IPS-18c (cell line): ENCODE measurements at regions not wholly inside any gene's neighbourhood (a gene's known extent, or its start where the extent isn't known, plus 50 kb on each side); places are given as distances from the start of the nearest gene placed in this dataset.

ENCODE experiments used
- H3K4me3 ChIP-seq: 2 replicates; pipeline ENCODE4 v1.7.0; 2013; ENCODE audit warnings: low read depth, mild to moderate bottlenecking, low read length, moderate library complexity; ENCODE audit not compliant: insufficient read depth
- H3K9me3 ChIP-seq: one replicate; pipeline ENCODE4 v1.6.1; 2013; ENCODE audit warnings: mild to moderate bottlenecking, low read length, moderate library complexity; ENCODE audit not compliant: control insufficient read depth, insufficient read depth

GRCh38 chr3:64351713-64352638 is 126.7 kb upstream of the PRICKLE2 start:
- Histone ChIP-seq H3K4me3 (peak overlapping the region; percentile 10; the same call in 1 of the 2 replicates), H3K9me3 (no peaks in the 10 kb centered on the region)

DNA sequence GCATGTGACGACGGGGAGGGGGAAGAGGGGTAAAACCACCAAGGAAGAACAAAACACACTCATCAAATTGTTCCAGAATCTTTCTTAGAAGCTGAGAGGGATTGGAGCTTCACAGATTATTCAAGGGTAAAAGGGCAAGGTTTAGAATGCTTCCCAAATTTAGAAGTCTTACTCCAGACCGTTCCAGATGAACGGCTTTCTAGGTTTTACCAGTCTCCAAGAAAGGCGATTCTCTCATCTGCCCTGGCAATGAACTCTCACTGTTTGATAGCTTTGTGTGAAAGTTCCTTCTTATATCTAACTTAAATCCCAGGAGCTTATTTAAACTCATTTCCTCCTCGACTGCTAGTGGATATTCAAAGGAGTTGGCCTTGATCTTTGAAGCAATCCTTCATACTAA is 124.3 kb upstream of the PRICKLE2 start:
- no peak overlapping the region for H3K4me3 ChIP-seq
- H3K9me3 ChIP-seq: no peaks in the 10 kb centered on the region

DNA sequence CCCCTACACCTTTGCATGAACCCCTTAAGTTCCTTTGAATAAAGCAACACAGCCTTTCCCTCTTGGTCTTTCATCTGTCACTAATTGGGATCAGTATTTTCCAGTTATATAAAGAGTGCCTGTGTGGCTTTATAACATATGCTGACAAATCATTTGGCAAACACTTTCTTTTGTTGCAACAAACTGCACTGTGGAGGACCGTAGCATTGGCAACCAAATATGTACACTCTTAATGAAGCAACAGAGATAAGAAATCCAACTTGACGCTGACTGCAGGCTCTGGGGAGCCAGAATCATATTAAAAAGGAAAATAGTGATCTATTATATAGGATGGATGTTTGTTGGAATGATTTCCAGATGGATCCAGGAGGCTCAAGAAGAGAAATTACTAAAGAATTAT is 120.1 kb upstream of the PRICKLE2 start:
- H3K4me3 ChIP-seq: no peak overlapping the region
- no peaks in the 10 kb centered on the region for H3K9me3 ChIP-seq

DNA sequence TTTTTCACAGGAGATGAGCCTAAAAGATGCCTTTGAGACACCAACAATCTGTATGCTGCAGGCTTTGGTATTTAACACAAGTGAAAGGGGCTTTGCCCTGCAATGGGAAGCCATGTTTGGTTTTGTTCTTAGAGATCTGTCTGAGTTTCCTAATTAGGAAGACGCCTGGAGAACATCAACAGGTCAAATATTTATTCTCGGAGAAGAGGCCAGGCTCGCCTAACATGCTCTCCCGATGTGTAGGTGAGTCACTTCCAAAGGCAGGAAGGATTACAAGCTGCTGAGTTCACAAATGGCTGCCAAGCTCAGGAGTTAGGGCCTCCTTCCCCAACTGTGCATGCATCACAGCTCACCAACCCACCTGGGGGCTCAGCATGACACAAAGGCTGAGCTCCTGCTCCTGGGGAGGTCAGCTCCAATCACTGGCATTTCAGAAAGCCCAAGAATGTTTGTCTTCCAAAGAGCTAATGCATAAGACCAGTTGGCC is 119.5 kb upstream of the PRICKLE2 start:
- no peak overlapping the region for H3K4me3 ChIP-seq
- H3K9me3 ChIP-seq: no peaks in the 10 kb centered on the region

GRCh38 chr3:64343689-64344430 is 118.6 kb upstream of the PRICKLE2 start:
- H3K4me3 ChIP-seq: no peak overlapping the region
- H3K9me3 ChIP-seq: no peaks in the 10 kb centered on the region

GRCh38 chr3:64342940-64343688 is 117.8 kb upstream of the PRICKLE2 start:
- Histone ChIP-seq H3K9me3 (no peaks in the 10 kb centered on the region), H3K4me3 (no peak overlapping the region)

GRCh38 chr3:64341296-64341695 is 116.0 kb upstream of the PRICKLE2 start:
- Histone ChIP-seq H3K9me3 (no peaks in the 10 kb centered on the region), H3K4me3 (no peak overlapping the region)

GRCh38 chr3:64340641-64341101 is 115.4 kb upstream of the PRICKLE2 start:
- Histone ChIP-seq H3K9me3 (no peaks in the 10 kb centered on the region), H3K4me3 (no peak overlapping the region)

- Histone ChIP-seq H3K4me3 (no peak overlapping the region), H3K9me3 (no peaks in the 10 kb centered on the region)
Observed at GRCh38 chr3:64336488-64336887, 111.2 kb upstream of the PRICKLE2 start.

DNA sequence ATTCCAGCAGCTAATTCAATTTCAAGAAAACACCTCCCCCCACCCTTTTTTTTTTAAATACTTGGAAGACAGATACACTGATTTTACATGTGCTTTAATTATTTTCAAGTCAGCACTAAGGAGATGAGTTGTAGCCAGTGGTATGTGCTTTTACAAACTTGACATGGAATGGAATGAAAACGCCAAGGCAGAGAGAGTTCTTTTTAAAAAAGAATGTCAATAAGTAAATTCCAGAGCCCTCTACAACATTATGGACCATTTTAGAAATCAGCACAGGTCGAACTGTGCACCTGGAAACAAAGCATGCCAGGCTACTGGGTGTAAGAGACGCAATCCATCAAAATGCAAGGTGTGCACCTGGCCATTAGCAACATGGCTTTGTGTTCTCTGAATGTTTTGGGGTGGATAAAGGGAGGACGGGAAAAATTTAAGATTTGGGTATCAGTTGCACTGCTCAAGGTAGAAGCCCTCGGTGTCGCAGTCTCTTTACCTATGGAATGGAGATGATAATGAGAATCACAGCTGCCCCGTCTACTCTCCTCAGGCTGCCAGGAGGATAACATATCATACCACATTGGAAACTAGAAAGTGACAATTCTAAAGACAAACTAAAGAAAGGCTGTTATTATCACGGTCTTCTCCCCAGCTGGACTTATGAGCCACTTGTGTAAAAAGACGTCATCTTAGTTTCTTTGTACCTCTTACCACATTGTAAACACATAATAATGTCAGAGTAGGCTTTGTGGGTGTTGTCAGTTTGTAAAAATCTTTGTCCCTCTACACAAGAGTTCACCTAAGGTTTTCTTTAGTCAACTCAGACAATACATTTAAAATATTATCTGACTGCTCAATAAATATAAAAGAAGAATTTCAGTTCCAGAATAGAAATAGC is 107.4 kb upstream of the PRICKLE2 start:
- Histone ChIP-seq H3K4me3 (no peak overlapping the region), H3K9me3 (no peaks in the 10 kb centered on the region)

DNA sequence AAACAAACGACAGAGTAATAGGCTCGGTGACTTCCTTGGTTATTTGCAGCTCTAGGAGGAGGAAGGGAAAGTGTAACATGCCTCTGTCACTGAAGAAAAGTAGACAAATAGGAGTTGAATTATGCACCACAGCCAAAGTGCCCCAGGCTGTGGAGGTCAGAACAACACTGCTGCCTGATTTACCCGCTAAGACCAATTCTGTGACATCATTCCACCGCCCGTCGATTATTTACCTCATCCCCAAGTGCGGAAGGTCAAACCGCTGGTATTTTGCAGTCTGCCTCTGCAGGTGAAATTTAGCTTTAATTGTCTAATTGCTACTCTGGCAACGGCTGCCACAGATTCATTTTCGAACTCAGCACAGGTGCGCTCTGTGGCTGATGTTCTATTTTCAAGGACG is 106.3 kb upstream of the PRICKLE2 start:
- Histone ChIP-seq H3K4me3 (no peak overlapping the region), H3K9me3 (no peaks in the 10 kb centered on the region)

DNA sequence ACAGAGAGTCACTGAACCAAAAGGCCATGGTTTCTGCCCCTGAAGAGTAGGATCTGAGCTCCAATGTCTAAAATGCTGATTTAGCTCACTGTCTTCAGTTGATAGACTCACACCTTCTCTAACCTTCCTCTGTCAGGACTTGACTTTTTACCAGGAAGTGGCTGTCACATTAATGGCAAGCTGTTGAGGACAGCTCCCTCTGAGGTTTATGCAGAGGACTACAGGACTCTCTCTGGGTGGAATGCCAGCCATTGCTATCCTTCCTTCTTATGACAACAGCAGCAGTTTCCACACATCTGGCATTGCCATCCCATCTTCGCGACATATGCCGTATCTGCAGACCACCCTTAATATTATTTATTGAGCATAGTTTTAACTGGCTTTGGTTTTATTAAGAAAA is 103.8 kb upstream of the PRICKLE2 start:
- Histone ChIP-seq H3K9me3 (no peaks in the 10 kb centered on the region), H3K4me3 (no peak overlapping the region)

GRCh38 chr3:64327100-64327804 is 102.0 kb upstream of the PRICKLE2 start:
- Histone ChIP-seq H3K9me3 (no peaks in the 10 kb centered on the region), H3K4me3 (no peak overlapping the region)

DNA sequence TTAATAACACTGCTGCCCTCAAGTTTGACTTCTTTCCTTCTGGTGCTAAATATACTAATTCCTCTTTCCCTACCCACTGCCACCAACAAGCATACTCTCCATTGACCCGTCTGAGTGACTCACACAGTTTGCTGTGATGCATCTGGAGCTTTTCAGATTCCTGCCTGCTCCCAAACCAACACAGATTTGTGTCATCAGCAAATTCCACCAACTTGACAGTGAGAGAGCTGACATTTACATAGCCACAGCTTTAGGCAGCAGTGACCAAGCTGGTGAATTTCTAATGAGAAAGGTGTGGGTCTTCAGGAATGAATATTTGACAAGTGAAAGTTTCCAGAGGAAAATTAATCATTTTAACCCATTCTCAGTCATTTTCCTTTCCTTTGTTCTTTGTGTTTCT is 96.5 kb upstream of the PRICKLE2 start:
- Histone ChIP-seq H3K9me3 (no peaks in the 10 kb centered on the region), H3K4me3 (no peak overlapping the region)

GRCh38 chr3:64319391-64319790 is 94.1 kb upstream of the PRICKLE2 start:
- Histone ChIP-seq H3K9me3 (no peaks in the 10 kb centered on the region), H3K4me3 (no peak overlapping the region)

- H3K9me3 ChIP-seq: no peaks in the 10 kb centered on the region
Observed at GRCh38 chr3:64318668-64319271, 93.5 kb upstream of the PRICKLE2 start.

More at GRCh38 chr3:64318668-64319271, 93.5 kb upstream of the PRICKLE2 start:
- H3K4me3 ChIP-seq: no peak overlapping the region
